Neural progenitor cell (in vitro differentiated cells): ENCODE measurements at regions not wholly inside any gene's neighbourhood (a gene's known extent, or its start where the extent isn't known, plus 50 kb on each side); places are given as distances from the start of the nearest gene placed in this dataset.

ENCODE experiments used
- EZH2 ChIP-seq: fragments of 200-600 bp; sonication (generic); IDR thresholded peaks from 2 replicates; pipeline ENCODE4 v1.6.1; 2017; ENCODE audit warnings: antibody characterized with exemption, mild to moderate bottlenecking, moderate library complexity
- TF ChIP-seq, protein P1 (sequence below): fragments of 200-600 bp; sonication (generic); IDR thresholded peaks from 2 replicates; pipeline ENCODE4 v1.5.1; 2017; ENCODE audit warnings: antibody characterized with exemption, mild to moderate bottlenecking

DNA sequence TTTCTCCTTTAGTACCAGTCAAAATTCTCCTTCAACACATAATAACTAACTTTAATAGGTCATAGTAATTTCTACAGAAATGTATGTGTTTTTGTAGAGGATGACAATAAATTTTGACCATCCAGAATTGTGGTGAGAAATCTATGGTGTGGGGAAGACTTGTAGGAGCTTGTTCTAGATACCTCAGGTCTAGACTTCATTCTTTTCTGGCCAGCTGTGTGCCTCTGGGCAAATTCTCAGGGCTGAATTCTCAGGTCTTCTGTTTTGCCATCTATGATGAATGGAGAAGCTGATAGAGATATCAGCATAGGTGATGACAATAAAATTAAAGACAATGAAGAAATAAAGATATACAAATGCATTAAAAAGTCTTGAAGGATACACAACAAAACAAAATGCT, 298.6 kb upstream of the MEF2C start:
- TF ChIP-seq, protein P1, sequence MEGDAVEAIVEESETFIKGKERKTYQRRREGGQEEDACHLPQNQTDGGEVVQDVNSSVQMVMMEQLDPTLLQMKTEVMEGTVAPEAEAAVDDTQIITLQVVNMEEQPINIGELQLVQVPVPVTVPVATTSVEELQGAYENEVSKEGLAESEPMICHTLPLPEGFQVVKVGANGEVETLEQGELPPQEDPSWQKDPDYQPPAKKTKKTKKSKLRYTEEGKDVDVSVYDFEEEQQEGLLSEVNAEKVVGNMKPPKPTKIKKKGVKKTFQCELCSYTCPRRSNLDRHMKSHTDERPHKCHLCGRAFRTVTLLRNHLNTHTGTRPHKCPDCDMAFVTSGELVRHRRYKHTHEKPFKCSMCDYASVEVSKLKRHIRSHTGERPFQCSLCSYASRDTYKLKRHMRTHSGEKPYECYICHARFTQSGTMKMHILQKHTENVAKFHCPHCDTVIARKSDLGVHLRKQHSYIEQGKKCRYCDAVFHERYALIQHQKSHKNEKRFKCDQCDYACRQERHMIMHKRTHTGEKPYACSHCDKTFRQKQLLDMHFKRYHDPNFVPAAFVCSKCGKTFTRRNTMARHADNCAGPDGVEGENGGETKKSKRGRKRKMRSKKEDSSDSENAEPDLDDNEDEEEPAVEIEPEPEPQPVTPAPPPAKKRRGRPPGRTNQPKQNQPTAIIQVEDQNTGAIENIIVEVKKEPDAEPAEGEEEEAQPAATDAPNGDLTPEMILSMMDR, result no peak
- no peak for TF ChIP-seq EZH2
